MCF 10A (cell line): ENCODE measurements at regions not wholly inside any gene's neighbourhood (a gene's known extent, or its start where the extent isn't known, plus 50 kb on each side); places are given as distances from the start of the nearest gene placed in this dataset.

ENCODE experiments used
- BruUV-seq: library from RNA; stranded (reverse); fragments of 400-500 nt; replicated peaks from 2 replicates; lab custom pipeline; 2021; lab: Mats Ljungman, UMichigan
- CTCF ChIA-PET: fragments of 300-600 bp; sonication (Branson Sonifier 250); formaldehyde crosslinking; extraction: SDS; loops from one replicate; lab custom pipeline; 2021; ENCODE audit warnings: antibody characterized with exemption, inconsistent platforms; lab: Yijun Ruan, JAX
- POLR2A ChIA-PET: fragments of 300-600, 350-650 bp; sonication (Branson Sonifier 250); formaldehyde crosslinking; extraction: SDS; loops from one replicate; lab custom pipeline; 2020; ENCODE audit warnings: antibody characterized with exemption, inconsistent platforms; lab: Yijun Ruan, JAX
- DNase-seq: peaks from one replicate; pipeline ENCODE4 v3.0.0-alpha.2; 2018; ENCODE audit not compliant: unreplicated experiment
- H3K27ac Mint-ChIP-seq: one replicate; pipeline ENCODE4 v1.8.0; 2022; ENCODE audit warnings: mild to moderate bottlenecking, low read depth, mixed read lengths; ENCODE audit not compliant: unreplicated experiment
- H3K27me3 Mint-ChIP-seq: one replicate; pipeline ENCODE4 v1.8.0; 2022; ENCODE audit warnings: mixed read lengths; ENCODE audit not compliant: insufficient read depth, unreplicated experiment
- H3K36me3 Mint-ChIP-seq: one replicate; pipeline ENCODE4 v1.8.0; 2022; ENCODE audit warnings: mild to moderate bottlenecking, moderate library complexity, mixed read lengths; ENCODE audit not compliant: insufficient read depth, unreplicated experiment
- H3K4me1 Mint-ChIP-seq: one replicate; pipeline ENCODE4 v1.8.0; 2022; ENCODE audit warnings: mixed read lengths; ENCODE audit not compliant: insufficient read depth, unreplicated experiment
- H3K4me3 Mint-ChIP-seq: one replicate; pipeline ENCODE4 v1.8.0; 2022; ENCODE audit warnings: mild to moderate bottlenecking, moderate library complexity, mixed read lengths; ENCODE audit not compliant: unreplicated experiment
- H3K9me3 Mint-ChIP-seq: one replicate; pipeline ENCODE4 v1.8.0; 2022; ENCODE audit warnings: mixed read lengths; ENCODE audit not compliant: unreplicated experiment
- CTCF ChIP-seq: fragments of 200-600 bp; IDR thresholded peaks from one replicate; pipeline ENCODE4 v1.8.0; 2022; ENCODE audit warnings: antibody characterized with exemption, mild to moderate bottlenecking; ENCODE audit not compliant: unreplicated experiment
- intact Hi-C: fragments of 100-400 bp; cut with micrococcal nuclease; formaldehyde crosslinking; loops from 2 replicates; pipeline ENCODE4 v1.14.1; 2022

DNA sequence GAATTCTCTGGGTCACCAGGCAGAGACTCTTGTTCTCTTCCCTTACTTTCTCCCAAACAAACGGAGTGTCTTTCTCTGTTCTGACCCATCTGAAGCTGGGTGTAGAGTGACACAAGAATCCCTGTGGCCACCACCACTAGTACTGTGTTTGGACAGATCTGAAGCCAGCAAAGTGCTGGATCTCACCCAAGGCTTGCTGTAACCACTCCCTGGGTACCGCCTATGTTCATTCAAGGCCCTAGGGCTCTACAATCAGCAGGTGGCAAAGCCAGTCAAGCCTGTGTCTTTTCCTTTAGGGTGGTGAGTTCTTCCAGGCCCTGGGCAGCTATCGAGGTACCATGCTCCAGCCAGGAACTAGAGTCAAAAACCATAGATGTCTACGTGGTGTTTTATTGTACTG, 149.2 kb upstream of the CTNNB1 start:
- no TSS peak for BruUV-seq
- no peak overlapping the region for H3K27ac Mint-ChIP-seq
- H3K27me3 Mint-ChIP-seq = no peaks in the 10 kb centered on the region
- H3K9me3 Mint-ChIP-seq = peaks cover 17% of the 10 kb centered on the region
- CTCF ChIA-PET = no interaction called here
- no peaks in the 10 kb centered on the region for H3K36me3 Mint-ChIP-seq
- H3K4me3 Mint-ChIP-seq = no peak overlapping the region
- peak; percentile 10 for DNase-seq
- H3K4me1 Mint-ChIP-seq = no peaks in the 10 kb centered on the region
- POLR2A ChIA-PET = no interaction called here
- intact Hi-C loops = no loop called here
- no peak for TF ChIP-seq CTCF

- no TSS peak for BruUV-seq
- Mint-ChIP-seq H3K4me1 (no peaks in the 10 kb centered on the region), H3K27ac (no peak overlapping the region), H3K36me3 (no peaks in the 10 kb centered on the region), H3K9me3 (peaks cover 8% of the 10 kb centered on the region), H3K27me3 (no peaks in the 10 kb centered on the region), H3K4me3 (no peak overlapping the region)
- intact Hi-C loops = no loop called here
- CTCF ChIA-PET = no interaction called here
- no peak for DNase-seq
- no peak for TF ChIP-seq CTCF
- POLR2A ChIA-PET = no interaction called here
Measured at GRCh38 chr3:41053220-41053619, 146.1 kb upstream of the CTNNB1 start.

- intact Hi-C loops = no loop called here
- Mint-ChIP-seq H3K9me3 (no peaks in the 10 kb centered on the region), H3K4me1 (no peaks in the 10 kb centered on the region), H3K27me3 (no peaks in the 10 kb centered on the region), H3K36me3 (no peaks in the 10 kb centered on the region), H3K27ac (no peak overlapping the region), H3K4me3 (no peak overlapping the region)
- TF ChIP-seq CTCF = no peak
- POLR2A ChIA-PET = interaction anchor here (0.7 kb wide), 1 partner anchor 8 kb away, joined by 3 read pairs; no protein-coding TSS in a partner anchor
- CTCF ChIA-PET = interaction anchor here (0.6 kb wide), 1 partner anchor 142 kb away, joined by 4 read pairs; no protein-coding TSS in a partner anchor
- BruUV-seq = no TSS peak
- DNase-seq = no peak
Measured at GRCh38 chr3:41060106-41060505, 139.2 kb upstream of the CTNNB1 start.

DNA sequence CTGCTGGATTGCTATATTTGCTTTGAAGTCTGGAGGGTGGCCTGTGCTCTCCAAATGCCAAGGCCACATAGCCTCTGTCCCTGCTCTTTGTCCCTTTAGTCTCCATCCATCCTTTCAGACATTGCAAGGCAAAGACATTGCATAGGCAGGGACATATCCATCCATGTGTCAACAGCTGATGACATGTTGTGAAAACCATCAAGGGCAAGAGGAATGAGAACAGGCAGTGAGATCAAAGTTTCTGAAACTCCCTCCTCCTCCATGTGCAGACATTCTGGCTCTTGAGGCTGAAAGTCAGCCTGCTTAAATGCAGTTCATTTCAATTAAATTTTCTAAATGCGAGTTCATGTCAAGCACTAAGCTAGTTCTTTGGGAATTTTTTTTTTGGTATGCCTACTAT, 135.2 kb upstream of the CTNNB1 start:
- ChIA-PET POLR2A (no interaction called here), CTCF (interaction anchor here (0.6 to 0.7 kb wide), 2 partner anchors 289 to 1054 kb away, joined by 5 read pairs; no protein-coding TSS in a partner anchor)
- no peak for DNase-seq
- intact Hi-C loops = no loop called here
- no peak overlapping the region for H3K27ac Mint-ChIP-seq
- TF ChIP-seq CTCF = no peak
- no peaks in the 10 kb centered on the region for H3K36me3 Mint-ChIP-seq
- H3K9me3 Mint-ChIP-seq = no peaks in the 10 kb centered on the region
- H3K27me3 Mint-ChIP-seq = no peaks in the 10 kb centered on the region
- H3K4me3 Mint-ChIP-seq = no peak overlapping the region
- no peaks in the 10 kb centered on the region for H3K4me1 Mint-ChIP-seq
- BruUV-seq = no TSS peak
